Inflammatory macrophage treated with lipopolysaccharide for 4 hours (primary cell): ENCODE measurements at regions not wholly inside any gene's neighbourhood (a gene's known extent, or its start where the extent isn't known, plus 50 kb on each side); places are given as distances from the start of the nearest gene placed in this dataset.

Experiments used
- DNase-seq: peaks from one replicate; pipeline ENCODE4 v3.0.0-alpha.2; 2020

DNA sequence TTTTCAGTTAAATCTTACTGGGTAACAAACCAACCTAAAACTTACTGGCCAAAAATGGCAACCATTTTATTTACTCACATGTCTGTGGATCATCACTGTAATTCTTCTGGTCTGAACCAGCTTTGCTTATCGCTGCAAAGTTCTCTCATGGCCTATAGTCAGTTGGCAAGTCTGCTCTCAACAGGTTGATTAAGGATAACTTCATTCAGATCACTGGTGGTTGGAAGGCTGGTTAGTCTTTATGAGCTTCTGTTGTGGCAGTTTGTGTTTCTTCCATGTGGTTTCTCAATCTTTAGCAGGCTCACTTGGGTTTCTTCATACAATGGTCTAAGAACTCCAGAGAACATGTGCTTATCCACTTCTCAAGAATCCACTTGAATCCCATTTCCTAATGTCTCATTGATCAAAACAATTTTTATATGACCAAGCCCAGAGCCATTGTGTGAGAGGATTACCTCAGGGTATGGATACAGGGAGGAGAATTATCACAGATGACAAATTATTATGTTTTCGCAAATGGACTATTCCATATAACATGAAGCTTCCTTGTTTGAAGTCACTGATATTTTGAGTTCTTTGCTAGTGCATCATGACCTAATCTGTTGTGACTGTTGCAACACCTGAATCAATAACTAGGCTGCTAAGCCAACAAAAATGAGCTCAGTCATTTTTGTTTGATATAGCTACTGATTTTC lies 155.4 kb upstream of the BMP2 start:
- no peak for DNase-seq

GRCh38 chr20:6606651-6607050 lies 160.8 kb upstream of the BMP2 start:
- DNase-seq: no peak

DNA sequence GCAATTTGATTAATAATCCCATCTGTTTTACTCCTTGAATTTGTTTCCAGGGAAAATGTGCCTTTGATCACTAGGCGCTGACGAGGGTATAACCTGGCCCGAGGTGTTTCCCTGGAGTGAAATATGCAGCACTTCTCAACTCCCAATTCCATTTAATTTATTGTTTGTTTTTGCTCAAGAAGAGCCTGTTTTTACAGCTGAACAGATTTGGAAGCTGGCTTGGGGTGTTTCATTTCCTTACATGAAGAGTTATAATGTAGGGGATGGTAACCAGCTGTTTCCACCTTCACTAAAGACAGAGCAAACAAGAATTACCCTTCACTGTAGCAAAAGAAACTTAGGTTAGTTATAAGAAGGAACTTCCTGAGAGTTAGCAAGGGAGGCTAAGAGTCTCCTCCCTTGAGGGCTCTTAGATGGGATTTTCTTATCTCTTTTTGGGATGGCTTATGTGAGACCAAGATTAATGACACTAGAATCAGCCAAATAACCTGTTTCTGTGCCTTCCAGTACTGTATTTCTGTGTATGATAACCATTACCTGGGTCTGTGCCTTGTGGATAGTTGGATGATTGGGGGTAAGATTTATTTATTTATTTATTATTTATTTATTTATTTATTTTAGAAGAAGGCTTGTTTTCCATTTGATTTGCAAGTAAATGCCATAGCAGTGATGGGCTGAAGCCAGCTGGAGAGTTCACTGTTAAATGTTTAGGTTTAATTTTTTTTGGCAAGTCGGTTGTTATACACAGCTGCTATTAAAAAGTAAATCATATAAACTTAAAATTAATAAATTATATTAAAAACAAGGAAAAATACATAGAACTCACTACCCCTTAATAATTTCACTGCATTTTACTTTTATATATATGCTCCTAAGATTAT lies 162.2 kb upstream of the BMP2 start:
- no peak for DNase-seq

DNA sequence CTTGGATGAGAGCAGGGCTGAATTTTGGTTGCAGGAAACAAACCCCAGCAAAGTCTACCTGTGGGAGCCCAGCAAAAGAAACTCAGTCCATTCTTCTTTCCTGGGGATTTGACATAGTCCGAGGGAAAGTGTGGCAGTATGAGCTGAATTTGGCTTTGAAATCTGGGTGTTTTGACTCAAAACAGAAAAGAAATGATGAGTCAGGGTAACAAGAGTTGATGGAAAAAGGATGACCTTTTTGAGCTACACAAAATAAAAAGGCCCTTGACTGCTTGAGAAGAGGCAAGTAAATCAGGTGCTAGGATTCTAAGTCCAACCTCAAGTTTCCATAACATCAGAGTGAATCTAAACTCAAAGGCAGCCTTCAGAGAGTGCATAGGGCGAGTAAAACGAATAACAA lies 163.3 kb upstream of the BMP2 start:
- DNase-seq: no peak

DNA sequence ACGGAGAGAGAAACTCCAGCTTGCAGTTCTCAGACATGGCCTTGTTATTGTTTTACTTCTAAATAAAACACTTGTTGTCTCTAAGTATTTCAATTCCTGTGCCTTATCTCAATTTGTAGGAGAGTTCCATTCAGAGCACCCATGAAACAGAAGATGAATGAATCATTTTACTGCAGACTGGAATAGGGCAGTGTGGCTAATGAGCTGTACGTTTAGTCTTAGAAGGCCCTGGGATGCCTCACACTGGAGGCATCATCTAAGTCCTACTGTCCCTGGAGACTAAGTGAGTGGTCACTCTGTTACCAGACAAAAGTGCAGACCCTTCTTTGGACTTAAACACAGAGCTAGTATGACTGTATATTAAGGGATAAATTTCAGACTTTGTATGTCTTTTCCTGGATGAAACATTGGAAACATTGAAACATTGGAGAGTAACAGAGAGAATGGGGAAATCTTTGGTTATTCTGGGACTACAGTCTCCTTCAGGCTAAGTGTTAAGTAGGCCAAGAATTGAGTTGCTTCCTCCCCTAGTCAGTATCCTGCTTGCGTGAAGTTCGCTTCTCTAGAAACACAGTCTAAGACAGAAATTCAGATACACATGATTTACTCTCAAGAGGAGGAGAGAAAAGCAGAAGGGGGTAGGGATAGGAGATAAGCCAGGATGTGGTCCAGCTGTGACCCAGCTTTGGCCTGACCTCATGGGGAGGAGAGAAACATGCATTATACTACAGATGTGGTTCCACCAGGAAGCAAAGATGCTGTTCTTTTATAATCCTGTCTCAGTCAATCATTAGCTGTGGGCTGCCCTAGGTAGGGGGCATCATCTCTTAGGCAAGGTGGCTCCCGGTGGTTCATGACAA lies 167.4 kb upstream of the BMP2 start:
- DNase-seq: no peak

- no peak for DNase-seq
These were observed 171.8 kb upstream of the BMP2 start for GRCh38 chr20:6595704-6596103.

- DNase-seq: no peak
These were observed 176.4 kb upstream of the BMP2 start for GRCh38 chr20:6590891-6591637.

DNA sequence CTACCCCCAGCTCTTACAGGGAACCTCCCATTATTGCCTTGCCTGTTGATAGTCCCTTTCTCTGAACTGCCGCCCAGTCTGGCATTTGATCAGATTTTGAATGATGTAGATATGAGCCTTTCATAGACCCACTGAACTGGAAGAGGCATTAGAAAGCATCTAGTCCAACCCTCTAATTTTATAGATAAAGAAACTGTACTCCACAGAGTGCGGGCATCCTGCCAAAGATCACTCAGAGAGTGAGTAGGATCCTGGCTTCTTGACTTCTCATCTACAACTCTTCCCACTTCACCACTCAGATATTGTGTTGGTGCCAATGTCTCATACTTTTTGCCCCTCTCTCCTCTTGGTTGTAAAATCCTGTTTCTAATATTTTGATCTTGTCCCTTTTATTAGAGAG lies 179.2 kb upstream of the BMP2 start:
- no peak for DNase-seq

- peak; percentile 36 for DNase-seq
These were observed 184.2 kb upstream of the BMP2 start for GRCh38 chr20:6583134-6583738.

DNA sequence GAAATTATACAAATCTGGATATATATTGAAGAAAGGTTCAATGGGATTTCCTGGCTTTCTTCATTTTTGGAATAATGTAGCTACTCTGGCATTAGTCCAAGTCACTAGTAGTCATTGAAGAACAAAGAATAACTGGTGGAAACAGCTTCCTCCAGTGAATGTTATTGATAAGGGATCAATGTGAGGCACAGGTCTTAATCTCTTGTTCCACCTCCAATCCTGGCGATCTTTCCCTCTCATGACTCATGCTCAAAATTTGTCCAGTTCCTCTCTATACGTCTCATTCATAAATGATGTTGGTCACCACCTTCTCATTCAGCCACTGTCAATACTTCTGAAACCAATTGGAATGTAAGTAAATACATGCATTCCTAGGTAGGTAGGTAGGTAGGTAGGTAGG lies 185.0 kb upstream of the BMP2 start:
- DNase-seq: no peak

DNA sequence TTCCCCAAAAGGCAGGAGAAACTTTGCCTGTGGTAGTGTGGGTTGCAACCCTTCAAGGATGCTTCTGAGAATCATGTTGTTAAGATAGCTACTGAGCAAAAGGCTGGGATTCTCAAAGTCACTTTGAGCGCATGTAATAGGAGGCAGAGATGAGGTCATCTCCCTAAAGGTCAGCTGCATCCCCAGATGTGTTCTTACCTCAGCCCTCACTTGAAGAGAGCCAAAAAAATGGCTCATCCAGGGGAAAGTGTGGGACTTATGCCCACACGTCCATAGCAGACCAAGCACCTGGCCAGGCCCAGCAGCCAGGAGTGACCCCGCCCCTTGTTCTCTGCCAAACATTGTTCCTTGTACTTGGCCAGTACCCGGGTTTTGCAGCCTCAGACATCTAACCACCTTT lies 187.0 kb upstream of the BMP2 start:
- no peak for DNase-seq

- no peak for DNase-seq
These were observed 187.7 kb upstream of the BMP2 start for GRCh38 chr20:6579824-6580223.

DNA sequence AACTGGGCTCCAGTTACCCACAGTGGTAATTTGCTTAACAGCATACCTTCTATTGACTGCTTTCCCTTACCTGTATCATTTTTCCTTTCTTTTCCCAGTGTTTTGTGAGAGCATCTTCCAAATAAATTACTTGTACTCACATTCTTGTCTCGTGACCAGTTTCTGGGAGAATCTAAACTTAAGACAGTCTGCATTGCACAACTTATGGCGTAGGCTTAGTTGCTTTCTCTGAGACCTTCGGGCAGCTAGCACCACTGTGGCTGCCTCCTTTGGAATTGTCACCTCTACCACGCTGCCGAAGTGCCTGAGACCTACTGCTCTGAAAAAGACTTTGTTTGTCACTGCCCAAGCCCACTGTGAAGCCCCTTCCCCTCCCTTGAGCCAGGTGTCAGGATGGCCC lies 188.1 kb upstream of the BMP2 start:
- no peak for DNase-seq

- no peak for DNase-seq
These were observed 190.0 kb upstream of the BMP2 start for GRCh38 chr20:6577451-6577850.

DNA sequence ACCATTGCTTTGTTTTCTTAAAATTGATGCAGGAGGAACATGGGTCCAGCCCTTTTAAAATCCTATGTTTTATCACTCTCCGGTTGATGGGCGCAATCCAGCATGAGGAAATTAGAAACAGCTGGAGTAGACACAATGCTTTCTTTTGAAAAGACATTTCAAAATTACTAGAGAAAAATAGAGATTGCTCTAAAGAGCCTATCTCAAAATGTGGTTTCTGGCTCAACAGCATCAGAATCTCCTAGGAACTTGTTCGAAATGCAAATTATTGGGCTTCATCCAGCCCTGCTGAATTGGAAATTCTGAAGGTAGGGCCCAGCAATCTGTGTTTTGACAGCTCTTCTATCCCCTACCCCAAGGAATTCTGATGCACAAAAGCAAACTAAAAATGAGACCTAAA lies 190.8 kb upstream of the BMP2 start:
- DNase-seq: no peak

- no peak for DNase-seq
These were observed 191.5 kb upstream of the BMP2 start for GRCh38 chr20:6575912-6576401.

DNA sequence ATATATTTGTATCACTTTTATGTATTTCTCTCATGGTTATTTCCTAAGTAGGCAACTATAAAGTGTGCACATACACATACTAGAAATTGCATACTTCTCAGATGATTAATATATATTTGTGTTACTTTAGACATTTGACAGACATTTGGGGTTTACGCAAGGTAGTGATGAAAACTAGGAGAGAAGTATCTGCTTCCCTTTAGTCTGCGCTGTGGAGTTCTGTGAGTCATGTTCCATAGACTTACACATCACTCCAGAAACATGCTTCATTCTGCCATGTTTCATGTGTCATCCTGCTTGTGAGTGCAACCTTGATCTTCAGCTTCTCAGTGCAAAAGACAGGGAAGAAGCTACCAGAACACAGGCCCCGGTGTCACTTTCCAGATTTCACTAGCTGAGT lies 200.7 kb upstream of the BMP2 start:
- peak; percentile 26 for DNase-seq

DNA sequence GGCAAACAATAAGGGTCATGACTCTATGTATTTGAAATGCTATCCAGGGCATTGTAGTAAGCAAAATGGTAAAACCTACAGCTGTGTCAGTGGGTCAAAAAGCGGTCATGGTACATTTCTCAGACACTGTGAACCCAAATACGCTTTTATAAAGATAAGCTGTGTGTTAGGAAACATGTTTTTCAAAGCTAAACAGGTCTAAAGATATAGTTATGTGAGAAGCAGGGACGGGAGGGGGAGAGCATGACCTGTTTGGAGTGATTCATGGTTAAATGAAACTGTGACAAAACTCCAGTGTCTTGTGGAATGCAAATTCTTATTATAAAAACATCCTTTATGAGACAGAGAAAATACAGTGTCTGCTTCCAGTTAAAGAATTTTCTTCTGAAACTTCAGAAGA lies 205.4 kb upstream of the BMP2 start:
- no peak for DNase-seq

DNA sequence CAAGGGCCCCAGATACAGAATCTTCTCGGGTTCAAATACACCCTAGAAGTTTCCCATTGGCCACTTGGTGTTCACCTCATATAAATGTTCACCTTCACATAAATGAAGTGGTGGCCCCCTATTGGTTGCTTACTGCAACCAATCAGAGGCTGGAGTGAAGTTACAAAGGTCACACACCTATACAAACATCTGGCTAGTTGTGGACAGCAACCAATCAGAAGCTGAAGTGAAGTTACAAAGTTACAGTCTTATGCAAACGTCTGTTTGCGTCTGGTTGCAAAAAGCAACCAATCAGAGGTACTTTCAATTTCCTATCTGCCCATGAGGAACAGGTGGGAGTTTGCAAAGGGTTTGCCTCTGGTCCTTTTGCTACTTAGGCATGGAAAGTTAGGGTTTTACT lies 206.5 kb upstream of the BMP2 start:
- no peak for DNase-seq

DNA sequence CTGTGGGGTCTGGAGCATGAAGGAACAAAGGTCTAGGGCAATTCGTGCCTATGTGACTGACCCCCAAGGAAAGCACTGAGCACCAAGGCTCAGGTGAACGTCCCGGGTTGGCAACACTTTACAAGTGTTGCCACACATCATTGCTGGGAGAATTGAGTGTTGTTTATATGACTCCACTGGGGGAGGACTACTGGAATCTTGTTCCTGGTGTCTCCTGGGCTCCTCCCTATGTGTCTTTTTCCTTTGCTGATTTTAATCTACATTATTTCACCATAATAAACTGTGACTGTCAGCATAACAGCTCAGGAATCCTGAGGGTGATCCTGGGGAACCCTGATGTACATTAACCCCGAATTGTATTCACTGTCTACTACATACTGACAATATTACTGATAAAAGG lies 207.7 kb upstream of the BMP2 start:
- no peak for DNase-seq

GRCh38 chr20:6558341-6558740 lies 209.1 kb upstream of the BMP2 start:
- no peak for DNase-seq
